ENCODE measurements at regions not wholly inside any gene's neighbourhood (a gene's known extent, or its start where the extent isn't known, plus 50 kb on each side); places are given as distances from the start of the nearest gene placed in this dataset.

DNA sequence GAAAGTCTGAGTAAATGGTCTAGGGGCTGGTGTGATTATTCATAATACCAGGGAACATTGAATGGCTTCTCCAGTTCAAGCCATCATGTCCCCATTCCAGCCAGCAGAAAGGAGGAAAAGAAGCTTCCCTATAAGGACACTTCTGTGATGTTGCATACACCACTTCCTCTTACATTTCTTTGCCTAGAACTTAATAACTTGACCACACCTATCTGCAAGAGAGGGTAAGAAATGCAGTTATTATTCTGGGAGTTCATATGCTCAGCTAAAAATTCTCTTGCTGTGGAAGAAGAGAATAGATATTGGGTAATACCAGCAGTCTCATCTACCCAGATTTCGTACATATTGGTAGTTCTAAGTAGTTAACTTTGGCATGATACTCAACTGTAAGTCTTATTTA is 166.1 kb downstream of the SLC28A3 start:
- TF ChIP-seq POLR2A (IDR thresholded peaks at IDR 0.05; ENCODE audit: low read length) = no peak
- TF ChIP-seq CBX2 (IDR thresholded peaks at IDR 0.05; ENCODE audit: borderline replicate concordance, low read depth) = no peak
- TF ChIP-seq, protein P1, sequence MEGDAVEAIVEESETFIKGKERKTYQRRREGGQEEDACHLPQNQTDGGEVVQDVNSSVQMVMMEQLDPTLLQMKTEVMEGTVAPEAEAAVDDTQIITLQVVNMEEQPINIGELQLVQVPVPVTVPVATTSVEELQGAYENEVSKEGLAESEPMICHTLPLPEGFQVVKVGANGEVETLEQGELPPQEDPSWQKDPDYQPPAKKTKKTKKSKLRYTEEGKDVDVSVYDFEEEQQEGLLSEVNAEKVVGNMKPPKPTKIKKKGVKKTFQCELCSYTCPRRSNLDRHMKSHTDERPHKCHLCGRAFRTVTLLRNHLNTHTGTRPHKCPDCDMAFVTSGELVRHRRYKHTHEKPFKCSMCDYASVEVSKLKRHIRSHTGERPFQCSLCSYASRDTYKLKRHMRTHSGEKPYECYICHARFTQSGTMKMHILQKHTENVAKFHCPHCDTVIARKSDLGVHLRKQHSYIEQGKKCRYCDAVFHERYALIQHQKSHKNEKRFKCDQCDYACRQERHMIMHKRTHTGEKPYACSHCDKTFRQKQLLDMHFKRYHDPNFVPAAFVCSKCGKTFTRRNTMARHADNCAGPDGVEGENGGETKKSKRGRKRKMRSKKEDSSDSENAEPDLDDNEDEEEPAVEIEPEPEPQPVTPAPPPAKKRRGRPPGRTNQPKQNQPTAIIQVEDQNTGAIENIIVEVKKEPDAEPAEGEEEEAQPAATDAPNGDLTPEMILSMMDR (IDR thresholded peaks at IDR 0.05) = no peak
- no peak for TF ChIP-seq POLR2AphosphoS2 (conservative IDR thresholded peaks at IDR 0.05; ENCODE audit: low read length)
- no peak for TF ChIP-seq NFE2L2 (conservative IDR thresholded peaks at IDR 0.05; ENCODE audit: low read length)
- no peak for TF ChIP-seq EP300 (IDR thresholded peaks at IDR 0.05)
- TF ChIP-seq SREBF2 (IDR thresholded peaks at IDR 0.05) = no peak
- TF ChIP-seq JUNB (IDR thresholded peaks at IDR 0.05) = no peak
- no peak for TF ChIP-seq FOSL2 (IDR thresholded peaks at IDR 0.05)
- no peak for TF ChIP-seq FOSL2 (CRISPR knock-in tag; IDR thresholded peaks at IDR 0.05)
- TF ChIP-seq, protein P2, sequence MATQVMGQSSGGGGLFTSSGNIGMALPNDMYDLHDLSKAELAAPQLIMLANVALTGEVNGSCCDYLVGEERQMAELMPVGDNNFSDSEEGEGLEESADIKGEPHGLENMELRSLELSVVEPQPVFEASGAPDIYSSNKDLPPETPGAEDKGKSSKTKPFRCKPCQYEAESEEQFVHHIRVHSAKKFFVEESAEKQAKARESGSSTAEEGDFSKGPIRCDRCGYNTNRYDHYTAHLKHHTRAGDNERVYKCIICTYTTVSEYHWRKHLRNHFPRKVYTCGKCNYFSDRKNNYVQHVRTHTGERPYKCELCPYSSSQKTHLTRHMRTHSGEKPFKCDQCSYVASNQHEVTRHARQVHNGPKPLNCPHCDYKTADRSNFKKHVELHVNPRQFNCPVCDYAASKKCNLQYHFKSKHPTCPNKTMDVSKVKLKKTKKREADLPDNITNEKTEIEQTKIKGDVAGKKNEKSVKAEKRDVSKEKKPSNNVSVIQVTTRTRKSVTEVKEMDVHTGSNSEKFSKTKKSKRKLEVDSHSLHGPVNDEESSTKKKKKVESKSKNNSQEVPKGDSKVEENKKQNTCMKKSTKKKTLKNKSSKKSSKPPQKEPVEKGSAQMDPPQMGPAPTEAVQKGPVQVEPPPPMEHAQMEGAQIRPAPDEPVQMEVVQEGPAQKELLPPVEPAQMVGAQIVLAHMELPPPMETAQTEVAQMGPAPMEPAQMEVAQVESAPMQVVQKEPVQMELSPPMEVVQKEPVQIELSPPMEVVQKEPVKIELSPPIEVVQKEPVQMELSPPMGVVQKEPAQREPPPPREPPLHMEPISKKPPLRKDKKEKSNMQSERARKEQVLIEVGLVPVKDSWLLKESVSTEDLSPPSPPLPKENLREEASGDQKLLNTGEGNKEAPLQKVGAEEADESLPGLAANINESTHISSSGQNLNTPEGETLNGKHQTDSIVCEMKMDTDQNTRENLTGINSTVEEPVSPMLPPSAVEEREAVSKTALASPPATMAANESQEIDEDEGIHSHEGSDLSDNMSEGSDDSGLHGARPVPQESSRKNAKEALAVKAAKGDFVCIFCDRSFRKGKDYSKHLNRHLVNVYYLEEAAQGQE (IDR thresholded peaks at IDR 0.05) = no peak
- TF ChIP-seq, protein P3, sequence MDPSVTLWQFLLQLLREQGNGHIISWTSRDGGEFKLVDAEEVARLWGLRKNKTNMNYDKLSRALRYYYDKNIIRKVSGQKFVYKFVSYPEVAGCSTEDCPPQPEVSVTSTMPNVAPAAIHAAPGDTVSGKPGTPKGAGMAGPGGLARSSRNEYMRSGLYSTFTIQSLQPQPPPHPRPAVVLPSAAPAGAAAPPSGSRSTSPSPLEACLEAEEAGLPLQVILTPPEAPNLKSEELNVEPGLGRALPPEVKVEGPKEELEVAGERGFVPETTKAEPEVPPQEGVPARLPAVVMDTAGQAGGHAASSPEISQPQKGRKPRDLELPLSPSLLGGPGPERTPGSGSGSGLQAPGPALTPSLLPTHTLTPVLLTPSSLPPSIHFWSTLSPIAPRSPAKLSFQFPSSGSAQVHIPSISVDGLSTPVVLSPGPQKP (IDR thresholded peaks at IDR 0.05; ENCODE audit: low read depth, low read length) = no peak
- TF ChIP-seq PBX3 (IDR thresholded peaks at IDR 0.05) = no peak
- TF ChIP-seq, protein P4, sequence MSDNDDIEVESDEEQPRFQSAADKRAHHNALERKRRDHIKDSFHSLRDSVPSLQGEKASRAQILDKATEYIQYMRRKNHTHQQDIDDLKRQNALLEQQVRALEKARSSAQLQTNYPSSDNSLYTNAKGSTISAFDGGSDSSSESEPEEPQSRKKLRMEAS (IDR thresholded peaks at IDR 0.05) = no peak

All from A549 (cell line).